HUES64 (cell line): ENCODE measurements at regions not wholly inside any gene's neighbourhood (a gene's known extent, or its start where the extent isn't known, plus 50 kb on each side); places are given as distances from the start of the nearest gene placed in this dataset.
A peak's percentile ranks its signal among the peaks of the same experiment; 100 is the strongest.

Source experiments
- H3K27ac ChIP-seq: 2 replicates; pipeline ENCODE4 v1.7.0; 2013; ENCODE audit warnings: low read depth, low read length, inconsistent platforms
- H3K27me3 ChIP-seq: 2 replicates; pipeline ENCODE4 v1.6.1; 2013; ENCODE audit warnings: mild to moderate bottlenecking, low read length; ENCODE audit not compliant: insufficient read depth
- H3K36me3 ChIP-seq: 2 replicates; pipeline ENCODE4 v1.6.1; 2013; ENCODE audit warnings: mild to moderate bottlenecking, low read length; ENCODE audit not compliant: insufficient read depth
- H3K4me1 ChIP-seq: 2 replicates; pipeline ENCODE4 v1.6.1; 2013; ENCODE audit warnings: mild to moderate bottlenecking, low read length, moderate library complexity; ENCODE audit not compliant: insufficient read depth
- H3K4me3 ChIP-seq: 2 replicates; pipeline ENCODE4 v1.5.1; 2013; ENCODE audit warnings: mild to moderate bottlenecking, low read length, moderate library complexity
- H3K9ac ChIP-seq: 2 replicates; pipeline ENCODE4 v1.6.1; 2013; ENCODE audit warnings: mild to moderate bottlenecking, low read depth, low read length
- H3K9me3 ChIP-seq: 2 replicates; pipeline ENCODE4 v1.6.1; 2013; ENCODE audit warnings: low read depth, low read length; ENCODE audit not compliant: insufficient read depth
- WGBS: fragments of 150-250, 120-280 bp; methylation state at CpG from one replicate; pipeline ENCODE4 v1.1.7; 2013; ENCODE audit warnings: missing lambda C conversion rate; 5-methylcytosine and 5-hydroxymethylcytosine counted together

DNA sequence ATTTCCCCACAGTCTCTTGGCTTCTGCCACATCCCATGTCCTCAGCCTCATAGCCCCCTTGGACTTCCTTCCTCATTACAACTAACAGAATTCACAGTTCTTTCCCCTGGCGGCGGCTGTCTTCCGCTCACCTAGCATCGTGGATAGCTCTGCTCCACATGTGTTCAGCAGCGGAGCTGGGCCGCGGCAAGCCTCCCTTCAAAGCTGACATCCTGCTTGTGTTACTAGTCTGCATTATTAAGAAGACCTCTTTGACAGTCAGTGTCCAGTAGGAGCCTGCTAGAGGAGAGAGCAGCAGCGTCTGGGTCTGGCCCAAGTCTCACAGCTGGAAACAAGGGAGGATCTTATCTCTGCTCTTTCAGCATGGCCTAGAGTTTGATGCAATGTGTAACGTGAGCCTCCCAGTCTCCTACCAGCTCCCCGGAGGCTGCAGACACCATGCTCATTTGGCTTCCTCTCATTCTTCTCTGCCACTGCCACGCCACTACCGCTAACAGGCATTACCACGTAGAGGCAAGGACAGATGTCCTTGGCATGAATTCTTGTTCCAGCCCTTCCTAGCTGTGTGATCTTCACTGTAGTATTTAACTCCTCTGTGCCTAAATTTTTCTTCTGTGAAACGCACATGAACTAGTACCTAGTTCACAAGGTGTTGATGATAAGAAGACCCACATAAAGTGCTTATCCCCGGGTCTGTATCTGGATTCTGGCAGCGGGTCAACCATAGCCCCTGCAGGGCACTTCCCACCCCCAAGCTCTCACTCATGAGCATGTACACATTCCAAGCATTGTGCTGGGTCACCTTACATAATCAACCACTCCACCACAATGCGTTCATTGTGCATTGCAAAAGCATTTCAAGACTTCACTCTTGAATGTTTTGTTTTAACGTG, 107.1 kb upstream of the BACH2 start:
- Histone ChIP-seq H3K27ac (no peak overlapping the region), H3K4me1 (peaks cover 26% of the 10 kb centered on the region), H3K36me3 (no peaks in the 10 kb centered on the region), H3K9me3 (no peaks in the 10 kb centered on the region), H3K27me3 (no peaks in the 10 kb centered on the region), H3K4me3 (no peak overlapping the region), H3K9ac (peak overlapping the region; percentile 3; the same call in 1 of the 2 replicates)
- 53% methylated on average over 18 of the region's 18 CpGs for WGBS

DNA sequence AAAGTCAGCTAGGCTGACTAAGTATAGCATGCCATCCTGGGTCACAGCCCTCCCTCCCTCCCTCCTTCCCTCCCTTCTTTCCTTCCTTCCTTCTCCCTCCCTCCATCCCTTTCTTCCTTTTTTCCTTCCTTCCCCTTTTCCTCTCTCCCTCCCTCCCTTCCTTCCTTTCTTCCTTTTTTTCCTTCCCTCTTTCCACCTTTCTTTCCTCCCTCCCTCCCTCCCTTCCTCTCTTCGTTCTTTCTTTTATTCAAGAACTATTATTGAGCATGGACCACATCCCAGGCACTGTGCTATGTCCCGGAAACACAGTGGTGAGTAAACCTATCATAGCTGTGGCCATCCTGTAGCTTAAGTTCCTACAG, 106.2 kb upstream of the BACH2 start:
- Histone ChIP-seq H3K27ac (no peak overlapping the region), H3K36me3 (no peaks in the 10 kb centered on the region), H3K9me3 (no peaks in the 10 kb centered on the region), H3K4me1 (peaks cover 26% of the 10 kb centered on the region), H3K9ac (no peak overlapping the region), H3K27me3 (no peaks in the 10 kb centered on the region), H3K4me3 (no peak overlapping the region)
- WGBS, result 89% methylated on average over 2 of the region's 2 CpGs

- peaks cover 26% of the 10 kb centered on the region for H3K4me1 ChIP-seq
- WGBS, result 92% methylated on average over 9 of the region's 10 CpGs
- no peaks in the 10 kb centered on the region for H3K9me3 ChIP-seq
- H3K4me3 ChIP-seq, result no peak overlapping the region
- no peak overlapping the region for H3K27ac ChIP-seq
- no peaks in the 10 kb centered on the region for H3K36me3 ChIP-seq
- H3K9ac ChIP-seq, result no peak overlapping the region
- H3K27me3 ChIP-seq, result no peaks in the 10 kb centered on the region
Observed at GRCh38 chr6:90401933-90402830, 105.5 kb upstream of the BACH2 start.

DNA sequence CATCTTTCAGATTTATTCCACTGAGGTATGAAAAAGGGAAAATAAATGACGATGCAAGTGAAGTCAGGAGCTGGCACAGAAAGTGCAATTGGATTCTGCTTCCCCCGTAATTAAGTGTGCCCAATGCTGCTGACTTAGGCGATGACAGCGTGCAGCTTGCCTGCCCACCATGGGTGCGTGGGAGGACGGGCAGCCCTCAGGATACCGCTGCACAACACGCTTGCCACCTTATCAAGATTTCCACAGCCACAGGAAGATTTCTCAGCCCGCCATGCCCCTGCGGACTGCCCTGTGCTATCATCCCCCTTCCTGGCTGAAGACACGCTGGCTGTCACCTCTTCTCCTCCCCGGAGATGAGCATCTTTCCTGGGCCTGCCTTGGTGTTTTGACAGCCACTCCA, 103.3 kb upstream of the BACH2 start:
- H3K9ac ChIP-seq, result no peak overlapping the region
- H3K27me3 ChIP-seq, result no peaks in the 10 kb centered on the region
- no peaks in the 10 kb centered on the region for H3K36me3 ChIP-seq
- no peak overlapping the region for H3K4me3 ChIP-seq
- no peak overlapping the region for H3K27ac ChIP-seq
- WGBS, result 94% methylated on average over 12 of the region's 12 CpGs
- H3K9me3 ChIP-seq, result no peaks in the 10 kb centered on the region
- H3K4me1 ChIP-seq, result peaks cover 20% of the 10 kb centered on the region

DNA sequence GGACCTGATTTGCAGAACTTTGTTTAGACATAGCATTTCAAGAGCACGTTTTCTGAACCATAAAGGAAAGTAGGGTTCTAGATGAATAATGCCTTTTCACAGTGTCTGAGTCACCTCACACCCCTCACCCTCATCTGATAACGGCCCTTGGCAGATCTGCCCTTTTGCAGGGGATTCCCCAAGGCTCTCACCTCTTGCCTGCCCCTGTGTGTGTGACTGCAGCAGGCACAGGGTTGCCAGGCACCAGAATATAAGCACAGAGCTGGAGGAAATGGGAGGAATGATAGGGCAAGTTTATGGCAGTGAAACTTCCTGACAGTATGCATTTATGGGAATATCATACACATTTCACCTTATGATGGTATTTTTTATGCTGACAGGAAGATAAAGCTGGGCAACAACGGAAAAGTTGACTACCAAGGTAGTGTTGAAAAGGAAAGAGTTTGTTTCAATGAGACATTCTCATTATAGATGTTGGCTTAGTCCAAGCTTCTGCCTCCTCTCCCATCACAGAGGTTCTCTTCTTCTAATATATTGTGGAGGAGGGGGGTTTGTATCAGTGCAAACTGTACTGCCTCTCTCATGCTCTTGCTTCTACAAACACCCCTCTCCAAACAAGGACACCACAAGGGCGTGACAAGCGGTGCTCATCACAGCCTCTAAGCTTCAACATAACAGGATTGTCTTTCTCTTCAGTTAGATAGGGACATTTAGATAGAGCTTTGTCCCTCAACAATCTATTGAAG, 101.5 kb upstream of the BACH2 start:
- 73% methylated on average over 5 of the region's 5 CpGs for WGBS

GRCh38 chr6:90397047-90397446, 100.4 kb upstream of the BACH2 start:
- WGBS, result 86% methylated on average over 4 of the region's 4 CpGs
- Histone ChIP-seq H3K27me3 (no peaks in the 10 kb centered on the region), H3K4me1 (peaks cover 9% of the 10 kb centered on the region), H3K4me3 (no peak overlapping the region), H3K9me3 (no peaks in the 10 kb centered on the region), H3K27ac (no peak overlapping the region), H3K36me3 (no peaks in the 10 kb centered on the region), H3K9ac (no peak overlapping the region)

More for the DNA sequence above, 101.5 kb upstream of the BACH2 start:
- Histone ChIP-seq H3K36me3 (no peaks in the 10 kb centered on the region), H3K27ac (no peak overlapping the region), H3K27me3 (no peaks in the 10 kb centered on the region), H3K4me3 (no peak overlapping the region), H3K9me3 (no peaks in the 10 kb centered on the region), H3K9ac (no peak overlapping the region), H3K4me1 (peaks cover 8% of the 10 kb centered on the region)

DNA sequence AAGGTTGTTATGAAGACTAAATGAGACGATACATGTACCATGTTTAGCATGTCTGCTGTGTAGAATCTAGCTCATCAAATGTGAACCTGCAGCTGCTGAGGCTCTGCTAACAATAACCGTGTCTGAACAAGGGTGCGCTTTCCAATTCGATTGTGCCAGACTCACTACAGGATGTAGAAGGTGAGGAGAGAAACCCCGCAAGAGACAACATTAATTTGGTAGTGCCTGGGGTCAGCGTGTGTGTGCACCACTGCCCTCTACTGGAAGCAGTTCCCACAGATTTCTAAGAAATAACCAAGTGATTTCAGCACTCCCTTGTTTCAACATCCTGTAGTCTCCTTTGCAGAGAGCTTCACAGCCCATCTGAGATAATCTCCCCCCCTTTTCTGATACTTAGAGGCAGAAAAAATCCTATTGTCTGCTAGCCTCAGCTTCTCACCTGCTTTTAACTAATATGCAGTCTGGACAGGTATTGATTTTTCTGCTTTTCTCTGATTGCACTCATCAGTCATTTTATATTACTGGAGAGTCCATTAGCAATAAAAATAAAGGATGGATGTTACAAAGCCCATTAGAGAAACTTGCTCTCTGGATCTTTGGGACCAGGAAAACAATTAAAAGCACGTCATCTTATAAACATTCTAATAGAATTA, 96.7 kb upstream of the BACH2 start:
- Histone ChIP-seq H3K4me1 (peaks cover 23% of the 10 kb centered on the region), H3K36me3 (no peaks in the 10 kb centered on the region), H3K27me3 (no peaks in the 10 kb centered on the region), H3K9ac (no peak overlapping the region), H3K27ac (no peak overlapping the region), H3K4me3 (no peak overlapping the region), H3K9me3 (no peaks in the 10 kb centered on the region)
- 30% methylated on average over 6 of the region's 7 CpGs for WGBS

DNA sequence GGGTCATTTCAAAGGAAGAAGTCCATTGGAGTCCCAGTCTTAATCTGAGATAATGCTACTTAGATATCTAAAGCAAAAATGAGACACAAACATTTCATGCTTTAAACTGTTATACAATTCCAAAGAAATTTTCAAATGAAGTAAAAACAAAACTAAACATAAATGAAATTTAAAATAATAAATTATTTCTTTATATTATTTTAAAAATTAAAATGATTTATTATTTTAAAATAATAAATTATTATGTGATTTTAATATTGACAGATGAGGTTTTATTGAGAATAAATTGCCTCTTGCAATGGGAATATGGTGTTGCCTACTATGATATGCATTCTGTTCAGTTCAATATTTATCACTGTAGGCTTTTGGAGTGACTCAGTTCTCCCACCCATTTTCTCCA, 93.7 kb upstream of the BACH2 start:
- no peak overlapping the region for H3K9ac ChIP-seq
- H3K4me1 ChIP-seq, result peaks cover 40% of the 10 kb centered on the region
- no peak overlapping the region for H3K4me3 ChIP-seq
- H3K27ac ChIP-seq, result no peak overlapping the region
- H3K36me3 ChIP-seq, result no peaks in the 10 kb centered on the region
- H3K27me3 ChIP-seq, result no peaks in the 10 kb centered on the region
- H3K9me3 ChIP-seq, result no peaks in the 10 kb centered on the region

DNA sequence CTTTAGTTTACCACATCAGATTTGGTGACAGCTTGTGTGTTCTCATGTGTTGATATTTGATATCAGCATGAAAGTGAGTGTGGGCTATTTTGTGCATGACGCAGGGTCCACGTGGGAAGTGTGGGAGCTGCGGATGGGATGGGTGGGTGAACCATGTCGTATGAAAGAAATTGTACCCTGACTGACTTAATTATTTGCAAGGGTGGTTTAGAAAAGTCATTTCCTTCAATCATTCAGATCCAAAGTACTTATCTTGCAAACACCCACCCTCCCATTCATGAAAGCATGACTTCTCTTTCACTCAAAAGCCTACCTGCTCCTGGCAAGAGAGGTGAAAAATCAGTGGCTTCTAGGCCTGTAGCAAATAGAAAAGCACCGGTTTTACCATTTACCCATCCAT, 91.8 kb upstream of the BACH2 start:
- no peaks in the 10 kb centered on the region for H3K36me3 ChIP-seq
- H3K4me1 ChIP-seq, result peaks cover 43% of the 10 kb centered on the region
- 94% methylated on average over 5 of the region's 5 CpGs for WGBS

GRCh38 chr6:90387826-90388225, 91.2 kb upstream of the BACH2 start:
- whole genome bisulfite sequencing, result no CpG with 5 or more reads among the region's 1 CpG
- no peaks in the 10 kb centered on the region for H3K9me3 ChIP-seq
- no peak overlapping the region for H3K27ac ChIP-seq
- H3K9ac ChIP-seq, result no peak overlapping the region
- H3K27me3 ChIP-seq, result no peaks in the 10 kb centered on the region
- H3K4me1 ChIP-seq, result peaks cover 45% of the 10 kb centered on the region
- no peak overlapping the region for H3K4me3 ChIP-seq
- H3K36me3 ChIP-seq, result no peaks in the 10 kb centered on the region

More for the DNA sequence above, 91.8 kb upstream of the BACH2 start:
- no peak overlapping the region for H3K27ac ChIP-seq
- no peak overlapping the region for H3K4me3 ChIP-seq
- no peaks in the 10 kb centered on the region for H3K27me3 ChIP-seq
- no peak overlapping the region for H3K9ac ChIP-seq
- H3K9me3 ChIP-seq, result no peaks in the 10 kb centered on the region
